ENCODE measurements at regions not wholly inside any gene's neighbourhood (a gene's known extent, or its start where the extent isn't known, plus 50 kb on each side); places are given as distances from the start of the nearest gene placed in this dataset.

DNA sequence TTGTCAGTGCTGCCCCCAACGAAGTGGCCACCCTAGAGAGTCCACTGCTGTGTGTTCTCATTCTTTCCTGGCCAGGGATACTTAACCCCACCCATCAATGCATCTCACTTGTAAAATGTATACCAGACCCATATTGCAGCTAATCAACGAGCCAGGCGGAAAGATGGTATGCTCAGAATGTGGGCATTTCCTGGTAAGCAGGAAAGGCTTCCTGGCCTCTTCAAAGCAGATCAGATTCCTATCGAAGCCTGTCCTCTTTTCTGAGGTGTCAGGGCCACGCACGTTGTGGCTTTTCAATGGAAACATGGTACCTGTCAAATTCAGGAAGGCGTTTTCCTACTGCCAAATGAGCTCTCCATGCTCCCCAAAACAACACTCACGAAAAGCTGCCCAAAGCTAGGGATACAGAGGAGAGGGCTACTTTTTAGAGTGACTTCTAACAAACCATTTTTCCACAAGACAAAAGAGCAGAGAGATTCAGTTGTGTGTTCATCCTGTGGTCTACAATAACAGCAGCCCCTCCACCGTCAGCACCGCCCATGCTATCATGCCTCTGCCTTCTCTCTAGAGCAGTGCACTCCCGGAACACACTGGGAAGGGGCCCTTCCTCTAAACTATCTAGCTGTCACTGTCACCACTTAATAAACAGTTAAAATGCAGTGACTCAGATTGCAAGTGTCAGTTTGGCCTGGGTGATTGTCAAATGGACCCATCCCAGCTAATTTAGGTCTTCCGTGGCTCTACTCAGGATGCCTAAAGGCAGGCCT, 535.1 kb downstream of the RNF144A start:
- no peak overlapping the region for H3K4me3 ChIP-seq
- no peaks in the 10 kb centered on the region for H3K27me3 ChIP-seq
- H3K27ac ChIP-seq = no peak overlapping the region
- TF ChIP-seq CTCF (IDR thresholded peaks at IDR 0.05) = no peak
- no peak for TF ChIP-seq POLR2A (IDR thresholded peaks at IDR 0.05)
- no peak for TF ChIP-seq POLR2AphosphoS5 (IDR thresholded peaks at IDR 0.05)
- TF ChIP-seq EP300 (IDR thresholded peaks at IDR 0.05) = no peak
- WGBS, 5 donors = 71 to 78% (median 78%) methylated on average over 12 of the region's 12 CpGs
- H3K4me1 ChIP-seq = no peaks in the 10 kb centered on the region
- no peaks in the 10 kb centered on the region for H3K9me3 ChIP-seq
- no peak for DNase-seq
- H3K36me3 ChIP-seq = no peaks in the 10 kb centered on the region
- intact Hi-C loops (cut with DNase I; ENCODE audit: low total_unique reads) = no loop called here

- 83 to 94% (median 90%) methylated on average over 3 to 4 of the region's 4 CpGs for WGBS, 5 donors
- no peaks in the 10 kb centered on the region for H3K9me3 ChIP-seq
- H3K4me1 ChIP-seq = no peaks in the 10 kb centered on the region
- H3K36me3 ChIP-seq = no peaks in the 10 kb centered on the region
- DNase-seq = no peak
- no peak overlapping the region for H3K4me3 ChIP-seq
- TF ChIP-seq CTCF (IDR thresholded peaks at IDR 0.05) (no peak), POLR2AphosphoS5 (IDR thresholded peaks at IDR 0.05) (no peak), EP300 (IDR thresholded peaks at IDR 0.05) (no peak), POLR2A (IDR thresholded peaks at IDR 0.05) (no peak)
- H3K27me3 ChIP-seq = no peaks in the 10 kb centered on the region
- no peak overlapping the region for H3K27ac ChIP-seq
- intact Hi-C loops (cut with DNase I; ENCODE audit: low total_unique reads) = no loop called here
These were observed 537.4 kb downstream of the RNF144A start for GRCh38 chr2:7454592-7454991.

DNA sequence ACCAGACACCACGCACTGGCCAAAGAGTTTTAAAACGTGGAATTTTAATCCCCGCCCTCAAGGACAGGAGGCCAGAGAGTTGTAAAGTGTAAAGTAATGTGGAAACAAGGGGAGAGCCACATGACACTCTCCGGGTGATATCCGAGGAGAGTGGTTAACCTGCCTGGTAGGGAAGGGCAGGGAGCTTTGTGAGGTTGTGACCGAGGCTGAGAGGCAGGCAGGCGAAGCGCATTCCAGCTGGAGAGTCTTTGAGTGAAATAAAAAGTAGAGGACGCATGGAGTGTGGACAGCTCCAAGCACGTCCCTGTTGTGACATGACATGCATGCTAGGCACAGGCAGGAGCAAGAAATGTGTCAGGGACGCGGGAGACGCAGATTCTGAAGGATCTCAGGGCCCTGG, 539.5 kb downstream of the RNF144A start:
- Histone ChIP-seq H3K4me3 (no peak overlapping the region), H3K4me1 (no peaks in the 10 kb centered on the region), H3K27ac (no peak overlapping the region), H3K36me3 (no peaks in the 10 kb centered on the region), H3K9me3 (no peaks in the 10 kb centered on the region), H3K27me3 (no peaks in the 10 kb centered on the region)
- intact Hi-C loops (cut with DNase I; ENCODE audit: low total_unique reads) = no loop called here
- TF ChIP-seq POLR2AphosphoS5 (IDR thresholded peaks at IDR 0.05) (no peak), EP300 (IDR thresholded peaks at IDR 0.05) (no peak)
- 53 to 65% (median 55%) methylated on average over 13 of the region's 13 CpGs for WGBS, 5 donors
- no peak for DNase-seq

GRCh38 chr2:7458066-7458465, 540.9 kb downstream of the RNF144A start:
- TF ChIP-seq POLR2A (IDR thresholded peaks at IDR 0.05) (no peak), EP300 (IDR thresholded peaks at IDR 0.05) (no peak), CTCF (IDR thresholded peaks at IDR 0.05) (no peak)
- no peak overlapping the region for H3K27ac ChIP-seq
- peaks cover 0 to 4% (median 0%) of the 10 kb centered on the region in 4 donors for H3K9me3 ChIP-seq
- intact Hi-C loops (cut with DNase I; ENCODE audit: low total_unique reads) = no loop called here
- H3K4me3 ChIP-seq = no peak overlapping the region
- H3K27me3 ChIP-seq = no peaks in the 10 kb centered on the region
- WGBS, 5 donors = 86 to 95% (median 92%) methylated on average over 2 of the region's 2 CpGs
- H3K36me3 ChIP-seq = no peaks in the 10 kb centered on the region
- no peak for DNase-seq
- no peaks in the 10 kb centered on the region for H3K4me1 ChIP-seq

GRCh38 chr2:7467782-7468447, 550.7 kb downstream of the RNF144A start:
- no peak overlapping the region for H3K27ac ChIP-seq

More at GRCh38 chr2:7467782-7468447, 550.7 kb downstream of the RNF144A start:
- Histone ChIP-seq H3K4me3 (no peak overlapping the region), H3K27me3 (no peaks in the 10 kb centered on the region), H3K36me3 (no peaks in the 10 kb centered on the region), H3K4me1 (no peaks in the 10 kb centered on the region), H3K9me3 (no peaks in the 10 kb centered on the region)
- peak in 1 of 2 donors; percentile 24 for DNase-seq
- intact Hi-C loops (cut with DNase I; ENCODE audit: low total_unique reads) = no loop called here
- 74 to 83% (median 82%) methylated on average over 4 of the region's 4 CpGs for WGBS, 5 donors
- TF ChIP-seq EP300 (IDR thresholded peaks at IDR 0.05) (no peak), POLR2AphosphoS5 (IDR thresholded peaks at IDR 0.05) (no peak), CTCF (IDR thresholded peaks at IDR 0.05) (no peak), POLR2A (IDR thresholded peaks at IDR 0.05) (no peak)
